A549 (cell line): ENCODE measurements at regions not wholly inside any gene's neighbourhood (a gene's known extent, or its start where the extent isn't known, plus 50 kb on each side); places are given as distances from the start of the nearest gene placed in this dataset.

Source experiments
- ATAC-seq, 2 experiments: fragments of 200-7000 bp in 1 of 2; fragments of >200 bp in 1 of 2; cut with Nextera tagmentation in 1 of 2; cut with Tn5 transposase in 1 of 2; 3 replicates each; pipeline versions ENCODE4 v1.8.0 to v1.9.1; 2018 to 2020; ENCODE audit warnings: mild to moderate bottlenecking in 1 of 2, moderate library complexity in 1 of 2
- CTCF ChIA-PET: fragments of 300-600 bp; sonication (Branson Sonifier 250); formaldehyde crosslinking; extraction: SDS; loops from one replicate; lab custom pipeline; 2021; ENCODE audit warnings: antibody characterized with exemption, inconsistent platforms; lab: Yijun Ruan, JAX
- POLR2A ChIA-PET: fragments of 350-600 bp; formaldehyde crosslinking; extraction: SDS; loops from one replicate; lab custom pipeline; 2021; ENCODE audit warnings: antibody characterized with exemption, inconsistent platforms; lab: Yijun Ruan, JAX
- DNase-seq, 2 experiments: peaks; one replicate each; pipeline versions ENCODE4 v3.0.0 to v3.0.0-alpha.2; 2011 to 2016; ENCODE audit warnings: low read depth in 1 of 2, low spot score in 1 of 2
- FAIRE-seq: peaks from 2 replicates; lab custom pipeline; 2011; peaks lifted over from hg19 to GRCh38; lab: Jason Lieb, UNC
- H3K27ac ChIP-seq, 2 experiments: fragments of >200 bp; sonication (Bioruptor Twin); formaldehyde crosslinking; 3 replicates each; pipeline ENCODE4 v1.5.1; 2016 to 2017
- H3K4me1 ChIP-seq: fragments of >200 bp; sonication (Bioruptor Twin); formaldehyde crosslinking; 3 replicates; pipeline ENCODE4 v1.6.1; 2016
- H3K4me2 ChIP-seq: fragments of >200 bp; sonication (Bioruptor Twin); formaldehyde crosslinking; 3 replicates; pipeline ENCODE4 v1.6.1; 2016
- H3K4me3 ChIP-seq: fragments of >200 bp; sonication (Bioruptor Twin); formaldehyde crosslinking; 3 replicates; pipeline ENCODE4 v1.5.1; 2016
- H3K9me3 ChIP-seq: fragments of >200 bp; sonication (Bioruptor Twin); formaldehyde crosslinking; 3 replicates; pipeline ENCODE4 v1.6.1; 2016
- CBX2 ChIP-seq: fragments of 200-600 bp; sonication (generic); IDR thresholded peaks from 2 replicates; pipeline ENCODE4 v1.6.1; 2016; ENCODE audit warnings: low read depth, mild to moderate bottlenecking, borderline replicate concordance
- CBX8 ChIP-seq: fragments of 200-600 bp; sonication (generic); IDR thresholded peaks from 2 replicates; pipeline ENCODE4 v1.6.1; 2016
- CEBPB ChIP-seq, 2 experiments: fragments of >200 bp in 1 of 2; sonication (Bioruptor Twin) in 1 of 2; formaldehyde crosslinking in 1 of 2; IDR thresholded peaks; 2 replicates each; pipeline ENCODE4 v1.6.1; 2012 to 2016
- CHD2 ChIP-seq: fragments of 150-350 bp; IDR thresholded peaks from 2 replicates; pipeline ENCODE4 v1.6.1; 2014; ENCODE audit warnings: low read length; ENCODE audit not compliant: partially characterized antibody
- EP300 ChIP-seq, 2 experiments: fragments of >200 bp; sonication (Bioruptor Twin); formaldehyde crosslinking; IDR thresholded peaks; 2 replicates in 1 of 2; 3 replicates in 1 of 2; pipeline ENCODE4 v1.6.1; 2016 to 2017
- FOSB ChIP-seq: fragments of 250-450 bp; sonication (Bioruptor Pico); IDR thresholded peaks from 2 replicates; pipeline ENCODE4 v1.5.0; 2020; ENCODE audit warnings: mild to moderate bottlenecking, moderate library complexity
- FOSL2 ChIP-seq, 2 experiments: fragments of 450-650 bp in 1 of 2; fragments of >200 bp in 1 of 2; sonication (Bioruptor Twin) in 1 of 2; formaldehyde crosslinking; IDR thresholded peaks; 2 replicates each; pipeline versions ENCODE4 v1.5.0 to v1.6.1; 2016 to 2020; ENCODE audit warnings: mild to moderate bottlenecking in 1 of 2, moderate library complexity in 1 of 2
- HDAC2 ChIP-seq: fragments of 200-600 bp; sonication (generic); IDR thresholded peaks from 2 replicates; pipeline ENCODE4 v1.6.1; 2016
- HOXA7 ChIP-seq: fragments of 250-450 bp; sonication (Bioruptor Pico); IDR thresholded peaks from 2 replicates; pipeline ENCODE4 v1.5.0; 2020; ENCODE audit warnings: mild to moderate bottlenecking, moderate library complexity
- HOXB13 ChIP-seq: fragments of 250-450 bp; sonication (Bioruptor Pico); IDR thresholded peaks from 2 replicates; pipeline ENCODE4 v1.5.0; 2020; ENCODE audit warnings: low read depth, mild to moderate bottlenecking, moderate library complexity
- KDM1A ChIP-seq: fragments of 200-600 bp; sonication (generic); IDR thresholded peaks from 2 replicates; pipeline ENCODE4 v1.6.1; 2016; ENCODE audit warnings: low read depth, mild to moderate bottlenecking
- KDM5A ChIP-seq: fragments of 200-600 bp; sonication (generic); IDR thresholded peaks from 2 replicates; pipeline ENCODE4 v1.6.1; 2016; ENCODE audit warnings: antibody characterized with exemption, mild to moderate bottlenecking
- MAZ ChIP-seq: fragments of 150-350 bp; IDR thresholded peaks from 2 replicates; pipeline ENCODE4 v1.6.1; 2014; ENCODE audit warnings: antibody characterized with exemption, low read depth, low read length, borderline replicate concordance
- NFE2L2 ChIP-seq: fragments of 150-350 bp; conservative IDR thresholded peaks from 2 replicates; pipeline ENCODE4 v1.6.1; 2014; ENCODE audit warnings: low read length
- NPAS2 ChIP-seq: fragments of 250-450 bp; sonication (Bioruptor Pico); IDR thresholded peaks from 2 replicates; pipeline ENCODE4 v1.8.0; 2022; ENCODE audit warnings: mild to moderate bottlenecking, moderate library complexity, borderline replicate concordance
- NR3C1 ChIP-seq: fragments of >200 bp; sonication (Bioruptor Twin); formaldehyde crosslinking; IDR thresholded peaks from 3 replicates; pipeline ENCODE4 v1.6.1; 2017
- PHF8 ChIP-seq: fragments of 200-600 bp; sonication (generic); IDR thresholded peaks from 2 replicates; pipeline ENCODE4 v1.6.1; 2016; ENCODE audit warnings: low read depth, mild to moderate bottlenecking, antibody characterized with exemption, moderate library complexity, borderline replicate concordance
- POLR2A ChIP-seq: IDR thresholded peaks from 2 replicates; pipeline ENCODE4 v1.6.1; 2012; ENCODE audit warnings: mild to moderate bottlenecking, low read length
- RAD21 ChIP-seq, 2 experiments: fragments of >200 bp in 1 of 2; sonication (Bioruptor Twin) in 1 of 2; formaldehyde crosslinking in 1 of 2; IDR thresholded peaks in 1 of 2; conservative IDR thresholded peaks in 1 of 2; 2 replicates in 1 of 2; 3 replicates in 1 of 2; pipeline ENCODE4 v1.6.1; 2012 to 2018; ENCODE audit warnings: inconsistent platforms in 1 of 2
- RARB ChIP-seq: fragments of 250-450 bp; sonication (Bioruptor Pico); IDR thresholded peaks from 2 replicates; pipeline ENCODE4 v1.8.0; 2021; ENCODE audit warnings: mild to moderate bottlenecking, moderate library complexity
- RCOR1 ChIP-seq: fragments of 150-350 bp; IDR thresholded peaks from 2 replicates; pipeline ENCODE4 v1.6.1; 2014; ENCODE audit warnings: antibody characterized with exemption, low read length, low read depth
- RNF2 ChIP-seq: fragments of 200-600 bp; sonication (generic); IDR thresholded peaks from 2 replicates; pipeline ENCODE4 v1.6.1; 2016; ENCODE audit warnings: low read depth, mild to moderate bottlenecking, antibody characterized with exemption, moderate library complexity, borderline replicate concordance
- SMC3 ChIP-seq: fragments of >200 bp; sonication (Bioruptor Twin); formaldehyde crosslinking; IDR thresholded peaks from 3 replicates; pipeline ENCODE4 v1.6.1; 2018; ENCODE audit warnings: inconsistent platforms
- TFCP2L1 ChIP-seq: fragments of 250-450 bp; sonication (Bioruptor Pico); IDR thresholded peaks from 2 replicates; pipeline ENCODE4 v1.5.0; 2021; ENCODE audit warnings: mild to moderate bottlenecking
- TP53 ChIP-seq: fragments of 250-450 bp; sonication (Bioruptor Pico); IDR thresholded peaks from 2 replicates; pipeline ENCODE4 v1.5.0; 2021; ENCODE audit warnings: mild to moderate bottlenecking, moderate library complexity
- ZC3H11A ChIP-seq: fragments of 450-650 bp; IDR thresholded peaks from 2 replicates; pipeline ENCODE4 v1.6.1; 2014; ENCODE audit warnings: antibody characterized with exemption, mild to moderate bottlenecking
- ZNF302 ChIP-seq: fragments of 250-450 bp; sonication (Bioruptor Pico); IDR thresholded peaks from 2 replicates; pipeline ENCODE4 v1.9.0; 2021; ENCODE audit warnings: inconsistent platforms, mild to moderate bottlenecking, moderate library complexity
- ZSCAN20 ChIP-seq: fragments of 250-450 bp; sonication (Bioruptor Pico); IDR thresholded peaks from 2 replicates; pipeline ENCODE4 v1.8.0; 2022; ENCODE audit warnings: mild to moderate bottlenecking, moderate library complexity
- WGBS: methylation state at CpG from one replicate; pipeline ENCODE4 v1.1.6; 2017; ENCODE audit errors: missing lambda C conversion rate; 5-methylcytosine and 5-hydroxymethylcytosine counted together
- TF ChIP-seq, protein P1 (sequence below): fragments of 250-450 bp; sonication (Bioruptor Pico); IDR thresholded peaks from 2 replicates; pipeline ENCODE4 v1.5.0; 2021; ENCODE audit warnings: mild to moderate bottlenecking, moderate library complexity, borderline replicate concordance
- TF ChIP-seq, protein P2 (sequence below): IDR thresholded peaks from 2 replicates; pipeline ENCODE4 v1.6.1; 2012; ENCODE audit warnings: low read depth, borderline replicate concordance
- TF ChIP-seq, protein P3 (sequence below): fragments of 150-350 bp; IDR thresholded peaks from 2 replicates; pipeline ENCODE4 v1.6.1; 2014; ENCODE audit warnings: low read depth, mild to moderate bottlenecking, low read length
- TF ChIP-seq, protein P4 (sequence below): fragments of >200 bp; sonication (Bioruptor Twin); formaldehyde crosslinking; IDR thresholded peaks from 3 replicates; pipeline ENCODE4 v1.6.1; 2016

DNA sequence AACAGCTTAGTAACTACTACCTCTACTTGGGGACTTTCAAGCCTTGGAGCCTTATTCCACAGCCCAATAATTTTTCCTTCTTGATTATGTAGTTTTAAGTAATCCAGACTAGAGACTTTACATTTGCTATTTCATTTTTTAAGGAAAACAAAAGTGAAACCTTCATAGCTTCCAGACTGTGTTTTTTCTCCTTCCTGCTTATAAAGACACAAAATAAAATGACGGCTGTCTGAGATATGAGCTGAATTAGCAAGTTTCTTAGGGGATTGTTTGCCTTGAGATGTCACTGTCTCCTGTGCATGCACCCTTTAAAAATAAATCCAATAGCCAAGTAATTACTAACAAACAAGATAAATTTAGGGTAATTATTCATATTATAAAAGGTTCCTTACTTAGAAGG is 78.8 kb upstream of the PACRGL start:
- DNase-seq = no peak
- H3K27ac ChIP-seq = no peak overlapping the region
- no peaks in the 10 kb centered on the region for H3K9me3 ChIP-seq
- no peaks in the 10 kb centered on the region for H3K4me1 ChIP-seq
- WGBS = 15% methylated on average over 1 of the region's 1 CpG
- ATAC-seq = no peak
- H3K4me2 ChIP-seq = no peak overlapping the region
- POLR2A ChIA-PET = no interaction called here
- no peak overlapping the region for H3K4me3 ChIP-seq
- CTCF ChIA-PET = no interaction called here
- TF ChIP-seq KDM5A (no peak), RCOR1 (no peak), EP300 (IDR thresholded peaks at IDR 0.05) (no peak), ZSCAN20 (CRISPR knock-in tag) (no peak), KDM1A (no peak), CEBPB (IDR thresholded peaks at IDR 0.05) (no peak), RAD21 (conservative IDR thresholded peaks at IDR 0.05 in 1 of 2, IDR thresholded peaks at IDR 0.05 in 1 of 2) (no peak), MAZ (no peak), CBX8 (no peak), HOXB13 (CRISPR knock-in tag) (no peak)
- TF ChIP-seq, protein P1, sequence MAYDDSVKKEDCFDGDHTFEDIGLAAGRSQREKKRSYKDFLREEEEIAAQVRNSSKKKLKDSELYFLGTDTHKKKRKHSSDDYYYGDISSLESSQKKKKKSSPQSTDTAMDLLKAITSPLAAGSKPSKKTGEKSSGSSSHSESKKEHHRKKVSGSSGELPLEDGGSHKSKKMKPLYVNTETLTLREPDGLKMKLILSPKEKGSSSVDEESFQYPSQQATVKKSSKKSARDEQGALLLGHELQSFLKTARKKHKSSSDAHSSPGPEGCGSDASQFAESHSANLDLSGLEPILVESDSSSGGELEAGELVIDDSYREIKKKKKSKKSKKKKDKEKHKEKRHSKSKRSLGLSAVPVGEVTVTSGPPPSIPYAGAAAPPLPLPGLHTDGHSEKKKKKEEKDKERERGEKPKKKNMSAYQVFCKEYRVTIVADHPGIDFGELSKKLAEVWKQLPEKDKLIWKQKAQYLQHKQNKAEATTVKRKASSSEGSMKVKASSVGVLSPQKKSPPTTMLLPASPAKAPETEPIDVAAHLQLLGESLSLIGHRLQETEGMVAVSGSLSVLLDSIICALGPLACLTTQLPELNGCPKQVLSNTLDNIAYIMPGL (CRISPR knock-in tag) = no peak
- TF ChIP-seq, protein P2, sequence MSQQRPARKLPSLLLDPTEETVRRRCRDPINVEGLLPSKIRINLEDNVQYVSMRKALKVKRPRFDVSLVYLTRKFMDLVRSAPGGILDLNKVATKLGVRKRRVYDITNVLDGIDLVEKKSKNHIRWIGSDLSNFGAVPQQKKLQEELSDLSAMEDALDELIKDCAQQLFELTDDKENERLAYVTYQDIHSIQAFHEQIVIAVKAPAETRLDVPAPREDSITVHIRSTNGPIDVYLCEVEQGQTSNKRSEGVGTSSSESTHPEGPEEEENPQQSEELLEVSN = no peak
- no peak for FAIRE-seq

DNA sequence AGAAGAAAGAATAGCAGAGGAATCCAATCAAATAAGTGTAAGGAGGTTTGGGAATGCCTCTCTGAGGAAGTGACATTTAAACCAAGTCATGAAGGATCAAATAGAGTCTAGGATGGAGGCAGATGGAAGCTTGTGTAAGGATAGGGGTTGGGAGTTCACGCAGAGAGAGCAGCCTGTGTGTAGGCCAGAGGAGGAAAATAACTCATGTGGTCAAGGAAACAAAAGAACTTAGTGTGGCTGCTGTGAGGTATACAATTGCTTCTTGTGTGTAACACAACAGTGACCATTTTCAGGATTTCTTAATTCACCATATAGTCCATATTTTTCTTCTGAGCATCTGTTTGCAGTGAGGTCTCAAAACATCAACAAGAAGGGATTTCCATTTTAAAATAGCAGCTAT is 77.6 kb upstream of the PACRGL start:
- WGBS = 22% methylated on average over 1 of the region's 1 CpG
- ChIA-PET CTCF (no interaction called here), POLR2A (no interaction called here)

DNA sequence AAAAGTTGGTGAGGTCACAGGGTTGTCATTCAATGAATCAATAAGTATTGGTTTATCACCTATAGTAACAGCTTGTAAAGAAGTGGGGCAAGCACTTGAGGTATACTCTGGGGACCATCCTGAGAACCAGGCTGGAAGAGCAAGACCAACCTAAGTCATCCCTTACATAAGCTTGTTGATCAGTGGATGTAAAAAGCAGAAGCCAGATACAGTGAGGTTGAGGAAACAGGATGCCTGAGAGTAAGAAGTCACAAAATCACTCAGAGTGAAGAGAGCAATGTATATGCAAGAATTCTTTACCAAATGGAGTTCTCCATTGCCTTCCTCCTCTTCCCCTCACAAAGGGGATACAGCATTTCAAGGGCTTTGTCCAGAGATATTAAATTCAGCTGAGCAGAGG is 76.3 kb upstream of the PACRGL start:
- ATAC-seq (no peak), FAIRE-seq (no peak)
- Histone ChIP-seq H3K27ac (no peak overlapping the region), H3K4me2 (no peak overlapping the region), H3K4me3 (no peak overlapping the region)
- TF ChIP-seq TP53 (CRISPR knock-in tag) (no peak), NFE2L2 (no peak), HOXA7 (no peak)
- TF ChIP-seq, protein P2 = no peak
- TF ChIP-seq, protein P3, sequence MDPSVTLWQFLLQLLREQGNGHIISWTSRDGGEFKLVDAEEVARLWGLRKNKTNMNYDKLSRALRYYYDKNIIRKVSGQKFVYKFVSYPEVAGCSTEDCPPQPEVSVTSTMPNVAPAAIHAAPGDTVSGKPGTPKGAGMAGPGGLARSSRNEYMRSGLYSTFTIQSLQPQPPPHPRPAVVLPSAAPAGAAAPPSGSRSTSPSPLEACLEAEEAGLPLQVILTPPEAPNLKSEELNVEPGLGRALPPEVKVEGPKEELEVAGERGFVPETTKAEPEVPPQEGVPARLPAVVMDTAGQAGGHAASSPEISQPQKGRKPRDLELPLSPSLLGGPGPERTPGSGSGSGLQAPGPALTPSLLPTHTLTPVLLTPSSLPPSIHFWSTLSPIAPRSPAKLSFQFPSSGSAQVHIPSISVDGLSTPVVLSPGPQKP = no peak
- TF ChIP-seq, protein P4, sequence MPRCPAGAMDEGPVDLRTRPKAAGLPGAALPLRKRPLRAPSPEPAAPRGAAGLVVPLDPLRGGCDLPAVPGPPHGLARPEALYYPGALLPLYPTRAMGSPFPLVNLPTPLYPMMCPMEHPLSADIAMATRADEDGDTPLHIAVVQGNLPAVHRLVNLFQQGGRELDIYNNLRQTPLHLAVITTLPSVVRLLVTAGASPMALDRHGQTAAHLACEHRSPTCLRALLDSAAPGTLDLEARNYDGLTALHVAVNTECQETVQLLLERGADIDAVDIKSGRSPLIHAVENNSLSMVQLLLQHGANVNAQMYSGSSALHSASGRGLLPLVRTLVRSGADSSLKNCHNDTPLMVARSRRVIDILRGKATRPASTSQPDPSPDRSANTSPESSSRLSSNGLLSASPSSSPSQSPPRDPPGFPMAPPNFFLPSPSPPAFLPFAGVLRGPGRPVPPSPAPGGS = no peak
- TF ChIP-seq, all 56 proteins: peak for 0
- CTCF ChIA-PET = interaction anchor here (1.5 kb wide), 1 partner anchor 12 kb away, joined by 3 read pairs; no protein-coding TSS in a partner anchor
- Histone ChIP-seq H3K9me3 (no peaks in the 10 kb centered on the region), H3K4me1 (no peaks in the 10 kb centered on the region)
- POLR2A ChIA-PET = no interaction called here
- DNase-seq = no peak

More for the DNA sequence above, 77.6 kb upstream of the PACRGL start:
- H3K4me3 ChIP-seq = no peak overlapping the region
- no peak for TF ChIP-seq NPAS2 (CRISPR knock-in tag)
- TF ChIP-seq NR3C1 = no peak
- no peak for TF ChIP-seq CBX2
- no peak for TF ChIP-seq ZC3H11A
- no peak for TF ChIP-seq RNF2
- no peak for TF ChIP-seq TFCP2L1 (CRISPR knock-in tag)
- TF ChIP-seq, protein P2 = no peak
- no peak for TF ChIP-seq POLR2A
- TF ChIP-seq HDAC2 = no peak
- TF ChIP-seq ZNF302 (CRISPR knock-in tag) = no peak
- TF ChIP-seq SMC3 = no peak
- TF ChIP-seq PHF8 = no peak
- no peak for TF ChIP-seq FOSB (CRISPR knock-in tag)
- TF ChIP-seq CEBPB (IDR thresholded peaks at IDR 0.05) = no peak
- no peak for TF ChIP-seq RCOR1
- TF ChIP-seq FOSL2 (IDR thresholded peaks at IDR 0.05) = no peak
- TF ChIP-seq FOSL2 (CRISPR knock-in tag; IDR thresholded peaks at IDR 0.05) = no peak
- no peak for TF ChIP-seq RARB (CRISPR knock-in tag)
- TF ChIP-seq, protein P4 = no peak
- no peak for TF ChIP-seq CHD2
- H3K27ac ChIP-seq = no peak overlapping the region
- H3K9me3 ChIP-seq = no peaks in the 10 kb centered on the region
- ATAC-seq (no peak), FAIRE-seq (no peak), DNase-seq (no peak)
- no peaks in the 10 kb centered on the region for H3K4me1 ChIP-seq
- no peak overlapping the region for H3K4me2 ChIP-seq
